ENCODE measurements at regions not wholly inside any gene's neighbourhood (a gene's known extent, or its start where the extent isn't known, plus 50 kb on each side); places are given as distances from the start of the nearest gene placed in this dataset.

DNA sequence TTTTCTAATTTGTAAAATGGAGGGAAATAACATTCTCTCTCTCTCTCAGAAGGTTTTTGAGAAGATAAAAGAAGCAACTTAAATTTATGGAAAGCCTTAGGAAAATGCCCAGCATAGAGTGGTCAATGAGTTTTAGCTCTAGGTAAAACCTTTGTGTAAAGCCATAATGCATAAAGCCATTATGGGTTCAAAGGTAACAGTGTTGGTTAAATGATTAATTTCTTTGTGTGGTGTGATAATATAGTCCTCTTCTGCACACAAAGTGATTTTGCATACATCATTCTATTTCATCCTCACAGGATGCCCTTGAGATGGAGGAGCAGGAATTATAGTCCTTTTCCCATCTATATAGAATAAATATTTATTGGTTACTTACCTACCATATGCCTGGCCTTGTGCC lies 602.9 kb downstream of the CSNK1G3 start:
- Histone ChIP-seq H3K56ac (ENCODE audit: low read length) (no peak overlapping the region), H3K27me3 (ENCODE audit: insufficient read depth, low read length, poor library complexity) (no peaks in the 10 kb centered on the region), H3K4me1 (ENCODE audit: control insufficient read depth, low read depth, low read length) (no peaks in the 10 kb centered on the region), H3K9ac (ENCODE audit: low read length) (no peak overlapping the region), H3K36me3 (ENCODE audit: control insufficient read depth, insufficient read depth, low read length) (no peaks in the 10 kb centered on the region), H3K18ac (ENCODE audit: low read length) (no peak overlapping the region), H3K4ac (ENCODE audit: low read depth, low read length) (no peak overlapping the region), H2AK5ac (ENCODE audit: low read length) (no peak overlapping the region), H2BK5ac (ENCODE audit: low read length) (no peak overlapping the region), H3K23ac (ENCODE audit: low read length) (no peak overlapping the region), H2BK120ac (ENCODE audit: low read depth, low read length) (no peak overlapping the region), H4K5ac (ENCODE audit: low read length) (no peak overlapping the region), H3K4me2 (ENCODE audit: low read length) (no peak overlapping the region), H3K79me2 (ENCODE audit: control insufficient read depth, insufficient read depth, low read length) (no peaks in the 10 kb centered on the region), H2BK15ac (replicated peaks; ENCODE audit: low read depth) (no peak overlapping the region), H3K79me1 (ENCODE audit: low read length) (no peaks in the 10 kb centered on the region), H3K4me3 (ENCODE audit: low read length) (no peak overlapping the region), H3K27ac (ENCODE audit: low read depth, low read length) (no peak overlapping the region), H4K8ac (ENCODE audit: low read depth, low read length) (no peak overlapping the region)
- DNase-seq, result no peak

DNA sequence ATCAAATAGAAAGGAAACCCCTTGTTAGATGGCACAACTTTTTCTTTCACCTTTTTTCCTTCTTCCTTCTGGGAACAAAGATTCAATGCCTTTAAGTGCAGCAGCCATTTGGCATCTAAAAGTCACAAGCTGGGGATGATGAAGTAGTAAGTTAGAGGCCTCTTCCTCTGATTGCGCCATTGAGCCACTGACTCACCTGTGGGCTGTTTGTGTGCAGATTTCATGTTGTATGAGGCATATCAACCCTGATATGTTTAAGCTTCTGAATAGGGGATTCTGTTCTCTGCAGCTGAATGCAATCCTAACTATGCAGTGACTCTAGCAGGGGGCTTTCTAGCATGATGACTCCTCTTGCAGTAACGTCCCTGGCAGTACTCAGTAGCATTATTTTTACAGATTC lies 599.9 kb downstream of the CSNK1G3 start:
- Histone ChIP-seq H2BK5ac (ENCODE audit: low read length) (no peak overlapping the region), H3K36me3 (ENCODE audit: control insufficient read depth, insufficient read depth, low read length) (no peaks in the 10 kb centered on the region), H3K9ac (ENCODE audit: low read length) (no peak overlapping the region), H3K56ac (ENCODE audit: low read length) (no peak overlapping the region), H3K4ac (ENCODE audit: low read depth, low read length) (no peak overlapping the region), H3K18ac (ENCODE audit: low read length) (no peak overlapping the region), H3K23ac (ENCODE audit: low read length) (no peak overlapping the region), H2BK120ac (ENCODE audit: low read depth, low read length) (no peak overlapping the region), H3K4me2 (ENCODE audit: low read length) (no peak overlapping the region), H3K79me1 (ENCODE audit: low read length) (no peaks in the 10 kb centered on the region), H4K5ac (ENCODE audit: low read length) (no peak overlapping the region), H3K4me3 (ENCODE audit: low read length) (no peak overlapping the region), H3K79me2 (ENCODE audit: control insufficient read depth, insufficient read depth, low read length) (no peaks in the 10 kb centered on the region), H4K8ac (ENCODE audit: low read depth, low read length) (no peak overlapping the region), H2AK5ac (ENCODE audit: low read length) (no peak overlapping the region), H3K27ac (ENCODE audit: low read depth, low read length) (no peak overlapping the region), H2BK15ac (replicated peaks; ENCODE audit: low read depth) (no peak overlapping the region), H3K27me3 (ENCODE audit: insufficient read depth, low read length, poor library complexity) (no peaks in the 10 kb centered on the region), H3K4me1 (ENCODE audit: control insufficient read depth, low read depth, low read length) (no peaks in the 10 kb centered on the region)
- no peak for DNase-seq
- no CpG with 5 or more reads among the region's 2 CpGs for WGBS (ENCODE audit: extremely low coverage, insufficient coverage, low lambda C conversion rate)

GRCh38 chr5:124110942-124111341 lies 599.0 kb downstream of the CSNK1G3 start:
- no peak overlapping the region for H4K5ac ChIP-seq (ENCODE audit: low read length)
- H3K4me3 ChIP-seq (ENCODE audit: low read length), result no peak overlapping the region
- no peak for DNase-seq
- no peak overlapping the region for H3K4ac ChIP-seq (ENCODE audit: low read depth, low read length)
- no peaks in the 10 kb centered on the region for H3K79me1 ChIP-seq (ENCODE audit: low read length)
- H3K9ac ChIP-seq (ENCODE audit: low read length), result no peak overlapping the region
- no peak overlapping the region for H2BK120ac ChIP-seq (ENCODE audit: low read depth, low read length)
- H2BK15ac ChIP-seq (replicated peaks; ENCODE audit: low read depth), result no peak overlapping the region
- H3K56ac ChIP-seq (ENCODE audit: low read length), result no peak overlapping the region
- no peak overlapping the region for H2BK5ac ChIP-seq (ENCODE audit: low read length)
- H3K79me2 ChIP-seq (ENCODE audit: control insufficient read depth, insufficient read depth, low read length), result no peaks in the 10 kb centered on the region
- H4K8ac ChIP-seq (ENCODE audit: low read depth, low read length), result no peak overlapping the region
- no peaks in the 10 kb centered on the region for H3K4me1 ChIP-seq (ENCODE audit: control insufficient read depth, low read depth, low read length)
- no peaks in the 10 kb centered on the region for H3K36me3 ChIP-seq (ENCODE audit: control insufficient read depth, insufficient read depth, low read length)
- H3K27ac ChIP-seq (ENCODE audit: low read depth, low read length), result no peak overlapping the region
- H2AK5ac ChIP-seq (ENCODE audit: low read length), result no peak overlapping the region
- H3K4me2 ChIP-seq (ENCODE audit: low read length), result no peak overlapping the region
- no peaks in the 10 kb centered on the region for H3K27me3 ChIP-seq (ENCODE audit: insufficient read depth, low read length, poor library complexity)
- no CpG with 5 or more reads among the region's 1 CpG for WGBS (ENCODE audit: extremely low coverage, insufficient coverage, low lambda C conversion rate)
- no peak overlapping the region for H3K18ac ChIP-seq (ENCODE audit: low read length)
- no peak overlapping the region for H3K23ac ChIP-seq (ENCODE audit: low read length)

GRCh38 chr5:124105326-124105725 lies 593.3 kb downstream of the CSNK1G3 start:
- H3K27me3 ChIP-seq (ENCODE audit: insufficient read depth, low read length, poor library complexity), result no peaks in the 10 kb centered on the region
- no peaks in the 10 kb centered on the region for H3K36me3 ChIP-seq (ENCODE audit: control insufficient read depth, insufficient read depth, low read length)
- no peak overlapping the region for H3K56ac ChIP-seq (ENCODE audit: low read length)
- H2BK5ac ChIP-seq (ENCODE audit: low read length), result no peak overlapping the region
- no peak overlapping the region for H3K23ac ChIP-seq (ENCODE audit: low read length)
- DNase-seq, result no peak
- no peaks in the 10 kb centered on the region for H3K79me2 ChIP-seq (ENCODE audit: control insufficient read depth, insufficient read depth, low read length)
- no peak overlapping the region for H3K4me2 ChIP-seq (ENCODE audit: low read length)
- no peak overlapping the region for H2BK120ac ChIP-seq (ENCODE audit: low read depth, low read length)
- H3K4me1 ChIP-seq (ENCODE audit: control insufficient read depth, low read depth, low read length), result no peaks in the 10 kb centered on the region
- H3K4ac ChIP-seq (ENCODE audit: low read depth, low read length), result no peak overlapping the region
- H3K4me3 ChIP-seq (ENCODE audit: low read length), result no peak overlapping the region
- no peak overlapping the region for H2AK5ac ChIP-seq (ENCODE audit: low read length)
- H3K27ac ChIP-seq (ENCODE audit: low read depth, low read length), result no peak overlapping the region
- H3K18ac ChIP-seq (ENCODE audit: low read length), result no peak overlapping the region
- WGBS (ENCODE audit: extremely low coverage, insufficient coverage, low lambda C conversion rate), result no CpG with 5 or more reads among the region's 2 CpGs
- H3K79me1 ChIP-seq (ENCODE audit: low read length), result no peaks in the 10 kb centered on the region
- no peak overlapping the region for H4K5ac ChIP-seq (ENCODE audit: low read length)
- H4K8ac ChIP-seq (ENCODE audit: low read depth, low read length), result no peak overlapping the region
- H2BK15ac ChIP-seq (replicated peaks; ENCODE audit: low read depth), result no peak overlapping the region
- H3K9ac ChIP-seq (ENCODE audit: low read length), result no peak overlapping the region

GRCh38 chr5:124104821-124105220 lies 592.8 kb downstream of the CSNK1G3 start:
- no peak overlapping the region for H3K4me2 ChIP-seq (ENCODE audit: low read length)
- H3K9ac ChIP-seq (ENCODE audit: low read length), result no peak overlapping the region
- H3K18ac ChIP-seq (ENCODE audit: low read length), result no peak overlapping the region
- no CpG with 5 or more reads among the region's 1 CpG for WGBS (ENCODE audit: extremely low coverage, insufficient coverage, low lambda C conversion rate)
- H3K4me1 ChIP-seq (ENCODE audit: control insufficient read depth, low read depth, low read length), result no peaks in the 10 kb centered on the region
- no peak overlapping the region for H2AK5ac ChIP-seq (ENCODE audit: low read length)
- H3K23ac ChIP-seq (ENCODE audit: low read length), result peak overlapping the region; percentile 66
- H4K5ac ChIP-seq (ENCODE audit: low read length), result no peak overlapping the region
- no peak overlapping the region for H3K56ac ChIP-seq (ENCODE audit: low read length)
- H3K4ac ChIP-seq (ENCODE audit: low read depth, low read length), result no peak overlapping the region
- H3K27ac ChIP-seq (ENCODE audit: low read depth, low read length), result no peak overlapping the region
- H3K36me3 ChIP-seq (ENCODE audit: control insufficient read depth, insufficient read depth, low read length), result no peaks in the 10 kb centered on the region
- H2BK15ac ChIP-seq (replicated peaks; ENCODE audit: low read depth), result no peak overlapping the region
- H2BK120ac ChIP-seq (ENCODE audit: low read depth, low read length), result no peak overlapping the region
- no peaks in the 10 kb centered on the region for H3K79me2 ChIP-seq (ENCODE audit: control insufficient read depth, insufficient read depth, low read length)
- no peaks in the 10 kb centered on the region for H3K79me1 ChIP-seq (ENCODE audit: low read length)
- H2BK5ac ChIP-seq (ENCODE audit: low read length), result no peak overlapping the region
- no peak overlapping the region for H4K8ac ChIP-seq (ENCODE audit: low read depth, low read length)
- H3K27me3 ChIP-seq (ENCODE audit: insufficient read depth, low read length, poor library complexity), result no peaks in the 10 kb centered on the region
- DNase-seq, result no peak
- H3K4me3 ChIP-seq (ENCODE audit: low read length), result no peak overlapping the region

DNA sequence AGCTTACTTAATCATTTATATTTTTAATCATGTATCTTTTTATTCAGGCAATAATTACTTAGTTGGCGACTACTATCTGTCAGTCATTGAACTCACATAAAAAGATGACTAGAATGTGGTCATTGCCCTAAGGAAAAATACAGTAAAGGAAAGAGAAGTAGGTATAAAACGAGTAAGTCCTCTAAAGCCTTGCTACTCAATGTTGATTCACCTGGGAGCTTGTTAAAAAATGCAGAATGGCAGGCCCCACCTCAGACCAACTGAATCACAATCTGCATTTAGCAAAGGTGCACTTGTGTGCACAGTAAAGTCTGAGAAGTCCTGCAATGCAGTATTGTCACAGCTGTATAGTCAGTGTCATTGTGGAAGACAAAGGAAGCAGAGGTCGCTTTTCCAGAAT lies 592.4 kb downstream of the CSNK1G3 start:
- Histone ChIP-seq H3K4me3 (ENCODE audit: low read length) (no peak overlapping the region), H2AK5ac (ENCODE audit: low read length) (no peak overlapping the region), H3K27ac (ENCODE audit: low read depth, low read length) (no peak overlapping the region), H4K8ac (ENCODE audit: low read depth, low read length) (no peak overlapping the region), H2BK5ac (ENCODE audit: low read length) (no peak overlapping the region), H3K4me2 (ENCODE audit: low read length) (no peak overlapping the region), H3K56ac (ENCODE audit: low read length) (no peak overlapping the region), H3K4ac (ENCODE audit: low read depth, low read length) (no peak overlapping the region), H3K23ac (ENCODE audit: low read length) (no peak overlapping the region), H2BK120ac (ENCODE audit: low read depth, low read length) (no peak overlapping the region), H3K79me1 (ENCODE audit: low read length) (no peaks in the 10 kb centered on the region), H3K79me2 (ENCODE audit: control insufficient read depth, insufficient read depth, low read length) (no peaks in the 10 kb centered on the region), H3K27me3 (ENCODE audit: insufficient read depth, low read length, poor library complexity) (no peaks in the 10 kb centered on the region), H3K9ac (ENCODE audit: low read length) (no peak overlapping the region), H2BK15ac (replicated peaks; ENCODE audit: low read depth) (no peak overlapping the region), H3K18ac (ENCODE audit: low read length) (no peak overlapping the region), H3K36me3 (ENCODE audit: control insufficient read depth, insufficient read depth, low read length) (no peaks in the 10 kb centered on the region), H3K4me1 (ENCODE audit: control insufficient read depth, low read depth, low read length) (no peaks in the 10 kb centered on the region), H4K5ac (ENCODE audit: low read length) (no peak overlapping the region)
- DNase-seq, result no peak
- no CpG with 5 or more reads among the region's 3 CpGs for WGBS (ENCODE audit: extremely low coverage, insufficient coverage, low lambda C conversion rate)

All from mesendoderm (in vitro differentiated cells).